Calu3 (cell line): ENCODE measurements at regions not wholly inside any gene's neighbourhood (a gene's known extent, or its start where the extent isn't known, plus 50 kb on each side); places are given as distances from the start of the nearest gene placed in this dataset.

ENCODE experiments used
- BruUV-seq: library from RNA; stranded (reverse); fragments of 400-500 nt; replicated peaks from 2 replicates; lab custom pipeline; 2021; lab: Mats Ljungman, UMichigan
- CTCF ChIA-PET: fragments of 300-600 bp; sonication (Branson Sonifier 250); formaldehyde crosslinking; loops from one replicate; lab custom pipeline; 2022; ENCODE audit warnings: antibody characterized with exemption; lab: Charles Lee
- DNase-seq: peaks from one replicate; pipeline ENCODE4 v3.0.0; 2022
- H3K27ac Mint-ChIP-seq: one replicate; pipeline ENCODE4 v1.8.0; 2022; ENCODE audit warnings: mixed read lengths; ENCODE audit not compliant: unreplicated experiment
- H3K27me3 Mint-ChIP-seq: one replicate; pipeline ENCODE4 v1.8.0; 2022; ENCODE audit warnings: mixed read lengths; ENCODE audit not compliant: unreplicated experiment
- H3K36me3 Mint-ChIP-seq: one replicate; pipeline ENCODE4 v1.8.0; 2022; ENCODE audit warnings: mild to moderate bottlenecking, moderate library complexity, mixed read lengths; ENCODE audit not compliant: insufficient read depth, unreplicated experiment
- H3K4me1 Mint-ChIP-seq: one replicate; pipeline ENCODE4 v1.8.0; 2022; ENCODE audit warnings: mild to moderate bottlenecking, low read depth, mixed read lengths; ENCODE audit not compliant: unreplicated experiment
- H3K4me3 Mint-ChIP-seq: one replicate; pipeline ENCODE4 v1.8.0; 2022; ENCODE audit warnings: mild to moderate bottlenecking, low read depth, moderate library complexity, mixed read lengths; ENCODE audit not compliant: unreplicated experiment
- H3K9me3 Mint-ChIP-seq: one replicate; pipeline ENCODE4 v1.8.0; 2022; ENCODE audit warnings: low read depth, mixed read lengths; ENCODE audit not compliant: unreplicated experiment
- intact Hi-C: fragments of 100-400 bp; cut with micrococcal nuclease; formaldehyde crosslinking; loops from one replicate; pipeline ENCODE4 v1.10.0; 2022; ENCODE audit not compliant: unreplicated experiment
- TF ChIP-seq, protein P1 (sequence below): fragments of 200-600 bp; IDR thresholded peaks from one replicate; pipeline ENCODE4 v1.8.0; 2022; ENCODE audit warnings: antibody characterized with exemption; ENCODE audit not compliant: unreplicated experiment

DNA sequence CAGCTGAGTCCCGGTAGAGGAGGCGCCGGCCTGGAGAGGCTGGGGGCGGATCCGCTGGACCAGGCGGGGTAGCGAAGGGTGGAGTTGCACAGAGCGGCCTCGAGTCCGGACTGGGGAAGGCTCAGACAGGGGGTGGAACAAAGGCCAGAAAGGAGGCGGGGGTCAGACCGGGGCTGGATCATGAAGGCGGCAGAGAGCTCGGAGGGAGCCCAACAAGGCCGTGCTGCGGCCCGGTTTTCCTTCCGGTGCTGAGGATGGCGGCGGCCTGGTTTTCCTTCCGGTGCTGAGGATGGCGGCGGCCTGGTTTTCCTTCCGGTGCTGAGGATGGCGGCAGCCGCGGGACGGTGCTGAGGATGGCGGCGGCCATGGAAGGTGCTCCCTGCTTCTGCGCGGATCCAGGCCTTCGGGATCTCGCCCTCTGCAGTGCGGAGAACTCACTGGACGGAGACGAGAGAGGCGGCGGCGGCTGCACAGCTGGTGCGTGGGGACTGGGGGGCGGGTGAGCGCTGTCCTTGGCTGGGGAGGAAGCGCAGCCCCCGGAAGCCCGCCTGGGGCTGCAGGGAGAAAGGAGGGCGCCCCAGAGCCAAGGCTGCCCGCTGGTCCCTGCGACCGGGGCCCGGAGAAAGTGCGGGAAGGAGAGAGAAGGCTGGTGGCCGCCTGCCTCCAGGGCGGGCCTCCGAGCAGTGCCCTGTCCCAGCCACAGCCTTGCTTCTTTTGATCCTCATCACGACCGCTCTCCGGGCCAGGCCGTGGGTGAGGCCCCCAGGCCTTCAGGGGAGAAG lies 350.4 kb upstream of the B3GAT1 start:
- H3K4me1 Mint-ChIP-seq = no peaks in the 10 kb centered on the region
- DNase-seq = no peak
- no peak overlapping the region for H3K4me3 Mint-ChIP-seq
- no TSS peak for BruUV-seq
- CTCF ChIA-PET = no interaction called here
- intact Hi-C loops = no loop called here
- no peaks in the 10 kb centered on the region for H3K27me3 Mint-ChIP-seq
- H3K36me3 Mint-ChIP-seq = no peaks in the 10 kb centered on the region
- peaks cover 17% of the 10 kb centered on the region for H3K9me3 Mint-ChIP-seq
- TF ChIP-seq, protein P1, sequence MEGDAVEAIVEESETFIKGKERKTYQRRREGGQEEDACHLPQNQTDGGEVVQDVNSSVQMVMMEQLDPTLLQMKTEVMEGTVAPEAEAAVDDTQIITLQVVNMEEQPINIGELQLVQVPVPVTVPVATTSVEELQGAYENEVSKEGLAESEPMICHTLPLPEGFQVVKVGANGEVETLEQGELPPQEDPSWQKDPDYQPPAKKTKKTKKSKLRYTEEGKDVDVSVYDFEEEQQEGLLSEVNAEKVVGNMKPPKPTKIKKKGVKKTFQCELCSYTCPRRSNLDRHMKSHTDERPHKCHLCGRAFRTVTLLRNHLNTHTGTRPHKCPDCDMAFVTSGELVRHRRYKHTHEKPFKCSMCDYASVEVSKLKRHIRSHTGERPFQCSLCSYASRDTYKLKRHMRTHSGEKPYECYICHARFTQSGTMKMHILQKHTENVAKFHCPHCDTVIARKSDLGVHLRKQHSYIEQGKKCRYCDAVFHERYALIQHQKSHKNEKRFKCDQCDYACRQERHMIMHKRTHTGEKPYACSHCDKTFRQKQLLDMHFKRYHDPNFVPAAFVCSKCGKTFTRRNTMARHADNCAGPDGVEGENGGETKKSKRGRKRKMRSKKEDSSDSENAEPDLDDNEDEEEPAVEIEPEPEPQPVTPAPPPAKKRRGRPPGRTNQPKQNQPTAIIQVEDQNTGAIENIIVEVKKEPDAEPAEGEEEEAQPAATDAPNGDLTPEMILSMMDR = no peak
- no peak overlapping the region for H3K27ac Mint-ChIP-seq

- Mint-ChIP-seq H3K27ac (no peak overlapping the region), H3K4me1 (no peaks in the 10 kb centered on the region), H3K36me3 (no peaks in the 10 kb centered on the region), H3K9me3 (peaks cover 17% of the 10 kb centered on the region), H3K4me3 (no peak overlapping the region), H3K27me3 (no peaks in the 10 kb centered on the region)
- CTCF ChIA-PET = no interaction called here
- TF ChIP-seq, protein P1 = no peak
- intact Hi-C loops = no loop called here
- no TSS peak for BruUV-seq
- DNase-seq = no peak
These were observed 349.8 kb upstream of the B3GAT1 start for GRCh38 chr11:134761926-134762247.

DNA sequence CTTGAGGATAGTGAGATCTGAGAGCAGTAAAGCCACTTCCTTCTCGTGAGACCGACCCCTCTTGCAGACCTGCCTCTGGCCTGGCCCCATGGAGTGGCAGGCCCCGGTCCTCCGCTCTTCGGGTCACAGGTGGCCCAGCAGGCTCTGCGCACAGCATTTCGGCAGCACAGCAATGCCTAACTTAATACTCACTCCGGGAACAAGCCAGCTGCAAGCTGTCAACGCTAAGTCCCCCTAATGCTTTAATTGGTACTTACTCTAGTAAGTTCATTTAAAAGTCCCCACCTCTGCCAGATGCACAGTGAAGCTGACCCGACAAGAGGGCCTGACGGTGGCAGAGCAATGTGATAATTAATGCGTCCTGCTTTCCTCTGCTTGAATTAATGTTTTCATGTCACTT lies 349.3 kb upstream of the B3GAT1 start:
- CTCF ChIA-PET = no interaction called here

GRCh38 chr11:134760957-134761356 lies 348.9 kb upstream of the B3GAT1 start:
- H3K4me1 Mint-ChIP-seq = no peaks in the 10 kb centered on the region
- no peaks in the 10 kb centered on the region for H3K27me3 Mint-ChIP-seq
- CTCF ChIA-PET = no interaction called here
- TF ChIP-seq, protein P1 = no peak
- no peak overlapping the region for H3K27ac Mint-ChIP-seq
- no peaks in the 10 kb centered on the region for H3K36me3 Mint-ChIP-seq
- intact Hi-C loops = no loop called here
- no peak overlapping the region for H3K4me3 Mint-ChIP-seq
- peaks cover 10% of the 10 kb centered on the region for H3K9me3 Mint-ChIP-seq
- no TSS peak for BruUV-seq
- DNase-seq = no peak

More for the DNA sequence above, 349.3 kb upstream of the B3GAT1 start:
- Mint-ChIP-seq H3K27me3 (no peaks in the 10 kb centered on the region), H3K4me3 (no peak overlapping the region), H3K27ac (no peak overlapping the region), H3K9me3 (peaks cover 12% of the 10 kb centered on the region), H3K4me1 (no peaks in the 10 kb centered on the region), H3K36me3 (no peaks in the 10 kb centered on the region)
- BruUV-seq = no TSS peak
- intact Hi-C loops = no loop called here
- DNase-seq = no peak
- TF ChIP-seq, protein P1 = no peak
